Suprapubic skin (tissue), 4 donors: ENCODE measurements at regions not wholly inside any gene's neighbourhood (a gene's known extent, or its start where the extent isn't known, plus 50 kb on each side); places are given as distances from the start of the nearest gene placed in this dataset.
A peak's percentile ranks its signal among the peaks of the same experiment; 100 is the strongest.

Experiments used
- DNase-seq, 2 donors: peaks; one replicate each; pipeline ENCODE4 v3.0.0-alpha.2; 2019; ENCODE audit warnings: low spot score in 2 of 2
- H3K27ac ChIP-seq: fragments of 200-600 bp; sonication (generic); one replicate; pipeline ENCODE4 v1.5.1; 2019
- H3K27me3 ChIP-seq: fragments of 200-600 bp; sonication (generic); one replicate; pipeline ENCODE4 v1.5.1; 2019
- H3K36me3 ChIP-seq: fragments of 200-600 bp; sonication (generic); one replicate; pipeline ENCODE4 v1.5.1; 2019
- H3K4me1 ChIP-seq: fragments of 200-600 bp; sonication (generic); one replicate; pipeline ENCODE4 v1.5.1; 2019
- H3K4me3 ChIP-seq: fragments of 200-600 bp; sonication (generic); one replicate; pipeline ENCODE4 v1.5.1; 2019; ENCODE audit warnings: mild to moderate bottlenecking
- H3K9me3 ChIP-seq: fragments of 200-600 bp; sonication (generic); one replicate; pipeline ENCODE4 v1.5.1; 2019
- CTCF ChIP-seq, 2 donors: fragments of 200-600 bp in 1 of 2; fragments of 450-650 bp in 1 of 2; sonication (generic) in 1 of 2; IDR thresholded peaks; one replicate each; pipeline ENCODE4 v1.5.1; 2016 to 2019; ENCODE audit warnings: antibody characterized with exemption in 2 of 2, mild to moderate bottlenecking in 1 of 2, moderate library complexity in 1 of 2
- EP300 ChIP-seq: sonication (generic); formaldehyde crosslinking; IDR thresholded peaks from one replicate; pipeline ENCODE4 v1.6.1; 2017; ENCODE audit warnings: antibody characterized with exemption
- POLR2A ChIP-seq, 2 donors: fragments of 450-650 bp; IDR thresholded peaks; one replicate each; pipeline ENCODE4 v1.6.1; 2017; ENCODE audit warnings: antibody characterized with exemption in 2 of 2, mild to moderate bottlenecking in 2 of 2, moderate library complexity in 2 of 2
- POLR2AphosphoS5 ChIP-seq, 3 donors: sonication (generic); formaldehyde crosslinking; IDR thresholded peaks; one replicate each; pipeline ENCODE4 v1.6.1; 2017; ENCODE audit warnings: antibody characterized with exemption in 3 of 3
- WGBS: methylation state at CpG from one replicate; pipeline ENCODE4 v1.1.5; 2018; 5-methylcytosine and 5-hydroxymethylcytosine counted together

DNA sequence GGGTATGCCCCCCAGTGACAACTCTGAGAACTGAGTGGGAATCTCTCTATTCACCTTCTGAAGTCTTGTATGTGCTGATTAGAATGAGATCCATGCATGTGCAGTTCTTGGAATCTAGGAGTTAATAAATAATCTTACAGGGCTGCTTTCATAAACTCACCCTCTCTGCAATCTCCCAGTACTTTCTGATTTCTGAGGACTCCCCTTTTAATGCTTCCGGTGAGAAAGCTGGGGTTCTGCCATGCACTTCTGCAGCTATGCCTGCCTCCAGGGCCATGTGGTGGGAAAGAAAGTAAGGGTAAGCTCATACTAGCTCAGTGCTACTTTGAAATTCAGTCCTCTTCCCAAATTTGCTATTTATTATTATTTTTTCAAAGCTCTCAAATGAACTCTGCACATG lies 432.9 kb downstream of the MTX2 start:
- no peaks in the 10 kb centered on the region for H3K27me3 ChIP-seq
- H3K27ac ChIP-seq = no peak overlapping the region
- peaks cover 4% of the 10 kb centered on the region for H3K4me1 ChIP-seq
- H3K36me3 ChIP-seq = no peaks in the 10 kb centered on the region
- no peaks in the 10 kb centered on the region for H3K9me3 ChIP-seq
- 26% methylated on average over 1 of the region's 1 CpG for WGBS
- TF ChIP-seq CTCF (IDR thresholded peaks at IDR 0.05) (no peak), EP300 (no peak), POLR2A (IDR thresholded peaks at IDR 0.05) (no peak), POLR2AphosphoS5 (IDR thresholded peaks at IDR 0.05) (no peak)
- no peak overlapping the region for H3K4me3 ChIP-seq
- DNase-seq = no peak

DNA sequence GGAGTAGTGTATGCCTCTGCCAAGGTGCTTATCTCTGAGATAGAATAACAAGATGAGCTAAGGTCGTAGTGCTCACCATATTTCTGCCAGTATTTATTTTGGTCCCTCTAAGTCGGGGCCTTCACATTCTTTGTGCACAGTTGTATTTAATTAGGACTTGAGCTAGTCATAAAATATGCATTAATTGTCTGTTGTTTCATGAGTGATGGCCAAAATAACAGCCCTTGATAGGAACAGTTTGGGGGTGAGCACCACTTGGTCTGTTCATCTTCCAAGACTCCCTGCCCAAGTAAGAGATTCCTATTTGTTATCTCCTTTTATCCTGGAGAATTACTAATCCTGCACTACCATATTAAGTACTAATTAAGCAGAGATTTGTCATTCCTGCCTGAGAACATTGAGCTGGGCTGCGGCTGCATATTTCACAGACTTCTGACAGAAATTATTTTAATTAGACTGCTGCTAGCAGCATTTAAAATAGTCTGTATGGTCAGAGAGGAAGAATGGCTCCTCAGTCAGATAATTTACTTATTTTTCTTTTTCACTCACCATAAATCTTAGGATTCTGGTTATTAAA lies 435.1 kb downstream of the MTX2 start:
- H3K36me3 ChIP-seq = no peaks in the 10 kb centered on the region
- H3K27ac ChIP-seq = no peak overlapping the region
- H3K27me3 ChIP-seq = no peaks in the 10 kb centered on the region
- no peak for DNase-seq
- no peak for TF ChIP-seq EP300
- TF ChIP-seq POLR2A (IDR thresholded peaks at IDR 0.05) = no peak
- TF ChIP-seq CTCF (IDR thresholded peaks at IDR 0.05) = no peak
- H3K4me3 ChIP-seq = no peak overlapping the region
- no peaks in the 10 kb centered on the region for H3K9me3 ChIP-seq
- peaks cover 4% of the 10 kb centered on the region for H3K4me1 ChIP-seq
- WGBS = 27% methylated on average over 3 of the region's 3 CpGs

GRCh38 chr2:176709149-176709951 lies 440.1 kb downstream of the MTX2 start:
- H3K4me1 ChIP-seq = peaks cover under 1% of the 10 kb centered on the region
- H3K27me3 ChIP-seq = no peaks in the 10 kb centered on the region
- peak in 1 of 2 donors; percentile 76 for DNase-seq
- H3K4me3 ChIP-seq = peak overlapping the region; percentile 7
- H3K36me3 ChIP-seq = no peaks in the 10 kb centered on the region
- no peak overlapping the region for H3K27ac ChIP-seq
- no peaks in the 10 kb centered on the region for H3K9me3 ChIP-seq
- WGBS = 69% methylated on average over 18 of the region's 18 CpGs
- TF ChIP-seq CTCF (IDR thresholded peaks at IDR 0.05) (no peak), POLR2A (IDR thresholded peaks at IDR 0.05) (no peak), POLR2AphosphoS5 (IDR thresholded peaks at IDR 0.05) (no peak), EP300 (no peak)

- TF ChIP-seq EP300 (no peak), CTCF (IDR thresholded peaks at IDR 0.05) (no peak), POLR2AphosphoS5 (IDR thresholded peaks at IDR 0.05) (no peak), POLR2A (IDR thresholded peaks at IDR 0.05) (no peak)
- WGBS = 77% methylated on average over 2 of the region's 2 CpGs
Measured at GRCh38 chr2:176709991-176710390, 440.7 kb downstream of the MTX2 start.

GRCh38 chr2:176710657-176711186 lies 441.5 kb downstream of the MTX2 start:
- TF ChIP-seq POLR2A (IDR thresholded peaks at IDR 0.05) = no peak
- no peak for TF ChIP-seq POLR2AphosphoS5 (IDR thresholded peaks at IDR 0.05)
- TF ChIP-seq CTCF (IDR thresholded peaks at IDR 0.05) = no peak
- TF ChIP-seq EP300 = no peak
- H3K4me3 ChIP-seq = no peak overlapping the region
- no peaks in the 10 kb centered on the region for H3K4me1 ChIP-seq
- DNase-seq = no peak
- no peaks in the 10 kb centered on the region for H3K27me3 ChIP-seq
- WGBS = 78% methylated on average over 7 of the region's 7 CpGs
- H3K9me3 ChIP-seq = no peaks in the 10 kb centered on the region
- no peaks in the 10 kb centered on the region for H3K36me3 ChIP-seq
- H3K27ac ChIP-seq = no peak overlapping the region

More at GRCh38 chr2:176709991-176710390, 440.7 kb downstream of the MTX2 start:
- H3K4me3 ChIP-seq = peak overlapping the region; percentile 7
- no peaks in the 10 kb centered on the region for H3K4me1 ChIP-seq
- H3K27me3 ChIP-seq = no peaks in the 10 kb centered on the region
- H3K36me3 ChIP-seq = no peaks in the 10 kb centered on the region
- H3K27ac ChIP-seq = no peak overlapping the region
- DNase-seq = no peak
- H3K9me3 ChIP-seq = no peaks in the 10 kb centered on the region
